GM11168 (cell line): ENCODE measurements at regions not wholly inside any gene's neighbourhood (a gene's known extent, or its start where the extent isn't known, plus 50 kb on each side); places are given as distances from the start of the nearest gene placed in this dataset.
"Not testable (repeated sequence)": the region's sequence is repeated elsewhere in the genome, so short reads cannot be mapped to it uniquely, and the experiment has no call there.

Experiments used
- in situ Hi-C: fragments of 300-500 bp; cut with MboI; formaldehyde crosslinking; loops from one replicate; pipeline ENCODE4 v1.12.0; 2022; ENCODE audit warnings: low sequenced_read_pairs; ENCODE audit not compliant: unreplicated experiment

- in situ Hi-C loops = no loop called here
Observed at GRCh38 chr11:42857344-42857743, 454.5 kb upstream of the API5 start.

GRCh38 chr11:42870480-42870879 is 441.3 kb upstream of the API5 start:
- in situ Hi-C loops = no loop called here

DNA sequence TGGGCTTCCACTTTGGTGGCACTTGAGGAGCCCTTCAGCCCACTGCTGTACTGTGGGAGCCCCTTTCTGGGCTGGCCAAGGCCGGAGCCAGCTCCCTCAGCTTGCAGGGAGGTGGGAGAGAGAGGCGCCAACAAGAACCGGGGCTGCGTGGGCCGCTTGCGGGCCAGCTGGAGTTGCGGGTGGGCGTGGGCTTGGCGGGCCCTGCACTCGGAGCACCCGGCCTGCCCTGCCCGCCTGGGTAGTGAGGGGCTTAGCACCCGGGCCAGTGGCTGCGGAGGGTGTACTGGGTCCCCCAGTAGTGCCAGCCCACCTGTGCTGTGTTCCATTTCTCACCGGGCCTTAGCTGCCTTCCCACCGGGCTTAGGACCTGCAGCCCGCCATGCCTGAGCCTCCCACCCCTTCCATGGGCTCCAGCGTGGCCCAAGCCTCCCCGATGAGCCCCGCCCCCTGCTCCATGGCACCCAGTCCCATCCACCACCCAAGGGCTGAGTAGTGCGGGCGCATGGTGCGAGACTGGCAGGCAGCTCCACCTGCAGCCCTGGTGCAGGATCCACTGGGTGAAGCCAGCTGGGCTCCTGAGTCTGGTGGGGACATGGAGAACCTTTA is 437.9 kb upstream of the API5 start:
- in situ Hi-C loops = not testable (repeated sequence)

GRCh38 chr11:42881335-42881734 is 430.5 kb upstream of the API5 start:
- in situ Hi-C loops = not testable (repeated sequence)

DNA sequence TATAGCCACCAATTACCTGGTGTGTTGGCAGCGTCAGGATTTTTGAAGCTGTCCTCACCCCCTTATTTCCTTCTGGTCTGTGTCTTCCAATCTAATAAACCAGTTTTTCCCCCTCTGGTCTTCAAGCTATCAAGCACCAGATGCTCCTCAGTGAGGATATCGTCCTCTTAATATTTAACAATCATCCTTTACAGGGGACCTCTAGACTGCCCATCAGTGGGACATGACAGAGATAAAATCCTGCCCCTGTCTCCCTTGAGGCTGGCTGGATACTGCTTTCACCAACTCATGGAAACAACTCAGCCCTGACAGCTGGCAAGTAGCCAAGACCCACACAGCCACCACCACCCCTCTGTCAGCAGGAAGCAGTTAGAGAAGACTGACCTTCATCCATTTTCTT is 421.0 kb upstream of the API5 start:
- in situ Hi-C loops = no loop called here

DNA sequence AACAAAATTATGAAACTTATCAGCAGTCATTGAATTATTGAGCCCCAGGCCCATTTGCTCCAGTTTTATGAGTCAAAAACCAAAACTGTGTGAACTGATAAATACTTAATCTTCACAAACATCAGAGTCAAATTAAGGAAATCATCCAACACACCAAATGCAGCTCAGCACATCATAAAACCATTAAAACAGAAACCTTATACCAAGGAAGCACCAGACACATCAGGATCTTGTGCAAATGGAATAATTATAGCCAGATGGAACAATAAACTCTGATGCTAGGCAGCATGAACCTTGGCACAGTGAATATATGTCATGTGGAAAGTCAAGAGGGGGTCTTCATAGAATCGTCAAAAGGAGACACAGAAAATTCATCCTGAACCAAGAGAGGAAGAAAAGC is 410.7 kb upstream of the API5 start:
- in situ Hi-C loops = no loop called here

- in situ Hi-C loops = no loop called here
Observed at GRCh38 chr11:42906226-42906625, 405.6 kb upstream of the API5 start.

DNA sequence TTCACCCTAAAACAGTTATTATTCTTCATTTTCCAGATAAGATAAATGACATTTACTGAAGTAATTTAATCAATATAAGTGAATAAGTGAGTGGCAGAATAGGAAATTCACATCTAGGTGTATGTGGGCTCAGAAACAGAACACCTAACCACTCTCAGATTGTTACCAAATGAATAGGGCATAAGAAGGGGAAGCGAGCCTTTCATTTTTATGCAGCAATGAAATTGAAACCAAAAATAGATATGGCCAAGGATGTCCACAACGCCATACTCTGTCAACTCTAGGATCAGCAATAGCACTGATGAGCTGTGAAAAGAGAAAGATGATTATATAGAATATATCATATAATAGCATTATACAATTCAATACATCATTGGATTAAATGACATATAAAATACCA is 398.1 kb upstream of the API5 start:
- in situ Hi-C loops = no loop called here

- in situ Hi-C loops = no loop called here
Observed at GRCh38 chr11:42923651-42924050, 388.1 kb upstream of the API5 start.

GRCh38 chr11:42925916-42926315 is 385.9 kb upstream of the API5 start:
- in situ Hi-C loops = no loop called here

DNA sequence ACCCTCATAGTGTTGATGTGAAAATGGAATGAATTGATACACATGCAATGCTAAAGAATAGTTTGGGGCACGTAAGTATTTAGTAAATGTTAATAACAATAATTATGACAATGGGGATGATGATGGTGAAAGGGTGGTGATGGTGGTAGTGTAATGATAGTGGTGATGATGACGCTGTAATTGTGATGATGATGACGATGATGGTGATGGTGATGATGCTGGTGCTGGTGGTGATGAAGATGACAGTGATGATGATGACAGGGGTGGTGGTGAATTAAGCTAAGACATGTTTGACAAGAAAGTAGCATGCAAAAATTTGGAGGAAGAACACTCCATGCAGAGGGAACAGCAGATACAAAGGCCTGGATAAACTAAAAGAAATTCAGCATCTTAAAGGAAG is 364.4 kb upstream of the API5 start:
- in situ Hi-C loops = no loop called here

GRCh38 chr11:42949738-42950376 is 361.9 kb upstream of the API5 start:
- in situ Hi-C loops = not testable (repeated sequence)

GRCh38 chr11:42951266-42951665 is 360.5 kb upstream of the API5 start:
- in situ Hi-C loops = no loop called here

- in situ Hi-C loops = no loop called here
Observed at GRCh38 chr11:42957831-42958230, 354.0 kb upstream of the API5 start.

DNA sequence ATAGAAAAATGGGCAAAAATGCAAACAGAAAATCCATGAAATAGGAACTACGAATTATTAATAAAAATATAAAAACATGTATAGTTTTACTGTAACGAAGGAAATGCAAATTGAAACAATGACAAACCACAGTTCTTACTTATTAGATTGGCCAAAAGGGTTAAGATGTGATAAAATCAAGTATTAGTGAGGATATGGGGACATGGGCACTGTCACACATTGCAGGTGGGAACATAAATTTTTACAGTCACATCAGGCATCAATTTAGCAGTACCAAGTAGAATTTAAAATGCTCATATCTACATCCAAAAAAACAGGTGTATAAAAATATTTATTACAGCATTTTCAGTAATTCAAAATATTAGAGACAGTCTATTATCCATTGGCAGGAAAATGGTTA is 353.2 kb upstream of the API5 start:
- in situ Hi-C loops = no loop called here

GRCh38 chr11:42960521-42961088 is 351.2 kb upstream of the API5 start:
- in situ Hi-C loops = no loop called here

DNA sequence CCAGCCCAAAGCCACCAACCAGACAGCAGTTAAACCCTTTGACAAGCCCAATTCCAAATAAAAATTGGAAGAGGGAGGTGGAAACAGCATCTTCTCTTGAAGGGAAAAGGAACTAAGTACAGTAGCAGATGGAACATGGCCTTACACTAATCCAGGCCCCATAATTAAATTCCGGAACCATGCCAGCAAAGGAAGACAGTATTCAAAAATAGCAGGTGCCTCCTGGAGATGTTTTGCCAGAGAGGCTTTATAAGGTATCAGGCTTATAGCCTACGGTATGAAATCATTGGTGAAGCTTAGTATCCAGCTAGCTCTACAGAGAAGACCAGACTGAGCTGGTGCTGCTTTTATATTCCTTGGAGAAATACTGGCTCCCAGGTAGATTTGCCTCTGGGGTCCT is 344.1 kb upstream of the API5 start:
- in situ Hi-C loops = no loop called here

DNA sequence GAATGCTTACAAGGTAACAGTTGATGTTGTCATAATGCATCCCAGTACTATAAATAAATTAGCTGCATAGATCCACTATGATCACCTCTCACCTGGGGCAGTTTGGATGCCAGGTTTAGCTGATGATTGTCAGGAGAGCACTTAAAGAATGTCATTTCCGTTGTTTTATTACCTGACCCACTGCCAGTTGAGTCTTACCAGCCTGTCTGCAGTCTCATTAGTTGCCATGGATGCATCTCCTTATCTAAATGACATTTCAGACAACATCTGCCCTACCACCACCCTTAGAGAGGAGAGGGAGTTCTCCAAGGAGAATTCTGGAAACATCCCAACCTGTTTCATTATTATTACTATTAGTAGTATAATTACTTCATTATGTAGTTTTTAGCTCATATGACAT is 339.1 kb upstream of the API5 start:
- in situ Hi-C loops = no loop called here

GRCh38 chr11:42974510-42975179 is 337.2 kb upstream of the API5 start:
- in situ Hi-C loops = no loop called here

DNA sequence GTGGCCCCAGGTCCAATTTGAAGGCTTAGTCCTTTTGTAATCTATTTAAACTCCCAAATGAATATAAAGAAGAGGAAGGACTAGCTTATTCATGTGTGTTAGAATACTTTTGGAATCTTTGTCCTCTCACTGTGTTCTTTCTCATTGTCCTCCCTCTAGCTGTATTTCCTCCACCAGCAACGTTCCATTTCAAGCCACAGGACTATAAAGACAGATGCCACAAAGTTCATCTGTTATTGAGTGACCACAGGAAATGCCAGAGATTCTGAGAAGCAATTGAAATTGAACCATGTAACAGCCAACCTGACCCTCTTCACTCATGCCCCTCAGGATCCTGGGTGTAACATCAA is 336.6 kb upstream of the API5 start:
- in situ Hi-C loops = no loop called here

- in situ Hi-C loops = no loop called here
Observed at GRCh38 chr11:42976636-42977217, 335.1 kb upstream of the API5 start.
